PFSK-1 (cell line): ENCODE measurements at regions not wholly inside any gene's neighbourhood (a gene's known extent, or its start where the extent isn't known, plus 50 kb on each side); places are given as distances from the start of the nearest gene placed in this dataset.

Experiments used
- POLR2AphosphoS5 ChIP-seq: IDR thresholded peaks from 2 replicates; pipeline ENCODE4 v1.6.1; 2012; ENCODE audit warnings: low read depth, mild to moderate bottlenecking, control low read depth, low read length, moderate library complexity
- REST ChIP-seq, 2 experiments: IDR thresholded peaks; 2 replicates each; pipeline versions ENCODE4 v1.6.1 to v1.8.0; 2011 to 2012; ENCODE audit warnings: low read depth in 2 of 2, low read length in 2 of 2, control low read depth in 1 of 2, inconsistent platforms in 1 of 2, mild to moderate bottlenecking in 1 of 2, moderate library complexity in 1 of 2; ENCODE audit not compliant: insufficient read depth in 1 of 2
- SIN3A ChIP-seq: IDR thresholded peaks from 2 replicates; pipeline ENCODE4 v1.6.1; 2012; ENCODE audit warnings: mild to moderate bottlenecking, low read length, moderate library complexity, borderline replicate concordance; ENCODE audit not compliant: insufficient read depth
- TAF1 ChIP-seq: IDR thresholded peaks from 2 replicates; pipeline ENCODE4 v1.6.1; 2012; ENCODE audit warnings: low read length, control low read depth, borderline replicate concordance; ENCODE audit not compliant: insufficient read depth

- TF ChIP-seq REST (IDR thresholded peaks at IDR 0.05; ENCODE audit: insufficient read depth in 1 of 2, low read depth in 2 of 2, low read length in 2 of 2): no peak
- TF ChIP-seq POLR2AphosphoS5: no peak
- no peak for TF ChIP-seq TAF1
- TF ChIP-seq SIN3A: no peak
Observed at GRCh38 chr5:2106721-2107120, 224.0 kb upstream of the IRX4 start.
